ENCODE measurements at regions not wholly inside any gene's neighbourhood (a gene's known extent, or its start where the extent isn't known, plus 50 kb on each side); places are given as distances from the start of the nearest gene placed in this dataset.

DNA sequence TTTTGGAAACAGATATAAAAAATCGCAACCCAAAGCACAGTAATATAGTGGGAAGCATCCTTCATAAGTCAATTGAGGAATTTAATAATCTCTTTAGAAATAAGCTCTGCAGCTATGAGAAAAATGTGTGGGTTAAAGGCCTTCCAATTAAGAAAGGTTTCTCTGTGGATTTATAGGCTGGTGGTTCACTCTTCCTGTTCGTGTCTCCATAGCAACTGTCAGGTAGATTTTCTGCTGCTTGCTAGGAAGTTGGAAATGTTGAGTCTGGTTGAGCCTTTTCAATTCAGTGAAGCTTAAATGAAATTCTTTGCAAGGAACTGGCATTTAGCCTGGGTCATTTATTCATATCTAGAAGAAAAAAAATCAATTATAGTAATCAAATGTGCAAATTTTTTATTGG is 652.8 kb upstream of the CELF2 start:
- DNase-seq: no peak
- Histone ChIP-seq H3K4me3 (no peak overlapping the region), H3K27ac (no peak overlapping the region)

GRCh38 chr10:10365676-10366075 is 652.0 kb upstream of the CELF2 start:
- H3K4me1 ChIP-seq: no peaks in the 10 kb centered on the region
- no peaks in the 10 kb centered on the region for H3K36me3 ChIP-seq
- H3K27me3 ChIP-seq: no peaks in the 10 kb centered on the region
- no peak for DNase-seq
- no peak overlapping the region for H3K4me3 ChIP-seq
- no peaks in the 10 kb centered on the region for H3K9me3 ChIP-seq
- intact Hi-C loops (cut with DNase I): no loop called here
- H3K27ac ChIP-seq: no peak overlapping the region
- TF ChIP-seq, protein P1, sequence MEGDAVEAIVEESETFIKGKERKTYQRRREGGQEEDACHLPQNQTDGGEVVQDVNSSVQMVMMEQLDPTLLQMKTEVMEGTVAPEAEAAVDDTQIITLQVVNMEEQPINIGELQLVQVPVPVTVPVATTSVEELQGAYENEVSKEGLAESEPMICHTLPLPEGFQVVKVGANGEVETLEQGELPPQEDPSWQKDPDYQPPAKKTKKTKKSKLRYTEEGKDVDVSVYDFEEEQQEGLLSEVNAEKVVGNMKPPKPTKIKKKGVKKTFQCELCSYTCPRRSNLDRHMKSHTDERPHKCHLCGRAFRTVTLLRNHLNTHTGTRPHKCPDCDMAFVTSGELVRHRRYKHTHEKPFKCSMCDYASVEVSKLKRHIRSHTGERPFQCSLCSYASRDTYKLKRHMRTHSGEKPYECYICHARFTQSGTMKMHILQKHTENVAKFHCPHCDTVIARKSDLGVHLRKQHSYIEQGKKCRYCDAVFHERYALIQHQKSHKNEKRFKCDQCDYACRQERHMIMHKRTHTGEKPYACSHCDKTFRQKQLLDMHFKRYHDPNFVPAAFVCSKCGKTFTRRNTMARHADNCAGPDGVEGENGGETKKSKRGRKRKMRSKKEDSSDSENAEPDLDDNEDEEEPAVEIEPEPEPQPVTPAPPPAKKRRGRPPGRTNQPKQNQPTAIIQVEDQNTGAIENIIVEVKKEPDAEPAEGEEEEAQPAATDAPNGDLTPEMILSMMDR (IDR thresholded peaks at IDR 0.05): no peak
- TF ChIP-seq POLR2A (IDR thresholded peaks at IDR 0.05): no peak
- WGBS, 2 donors: 72 to 80% methylated on average over 3 of the region's 3 CpGs

More for the DNA sequence above, 652.8 kb upstream of the CELF2 start:
- Histone ChIP-seq H3K36me3 (no peaks in the 10 kb centered on the region), H3K9me3 (no peaks in the 10 kb centered on the region), H3K4me1 (no peaks in the 10 kb centered on the region), H3K27me3 (no peaks in the 10 kb centered on the region)
- intact Hi-C loops (cut with DNase I): no loop called here
- 72 to 78% methylated on average over 2 of the region's 2 CpGs for WGBS, 2 donors
- TF ChIP-seq, protein P1 (IDR thresholded peaks at IDR 0.05): no peak
- TF ChIP-seq POLR2A (IDR thresholded peaks at IDR 0.05): no peak

DNA sequence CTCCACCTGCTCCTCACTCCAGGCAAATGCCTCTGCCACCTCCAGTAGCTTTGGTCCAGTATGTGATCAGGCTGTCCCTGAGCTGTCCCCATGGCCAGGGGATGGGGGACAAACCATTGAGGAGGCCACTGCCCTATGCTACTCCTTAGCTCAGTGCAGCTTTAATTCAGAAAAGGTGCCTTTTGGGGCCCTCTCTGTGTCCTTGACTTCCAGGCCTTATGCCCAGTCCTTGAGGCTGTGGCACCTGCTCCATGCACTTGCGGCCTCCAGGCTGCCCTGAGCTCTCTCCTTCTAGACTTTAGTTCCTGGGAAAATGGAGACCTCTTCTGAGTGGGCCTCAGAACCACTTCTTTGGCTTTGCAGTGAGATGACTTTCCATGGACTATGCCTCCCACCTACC is 650.8 kb upstream of the CELF2 start:
- WGBS, 2 donors: 50% methylated on average over 1 of the region's 1 CpG; no CpG with 5 or more reads in 1 of the 2 donors
- no peak overlapping the region for H3K27ac ChIP-seq
- H3K4me3 ChIP-seq: no peak overlapping the region
- H3K4me1 ChIP-seq: no peaks in the 10 kb centered on the region
- H3K27me3 ChIP-seq: no peaks in the 10 kb centered on the region
- TF ChIP-seq POLR2A (IDR thresholded peaks at IDR 0.05): no peak
- TF ChIP-seq, protein P1 (IDR thresholded peaks at IDR 0.05): no peak
- no peaks in the 10 kb centered on the region for H3K9me3 ChIP-seq
- H3K36me3 ChIP-seq: no peaks in the 10 kb centered on the region
- intact Hi-C loops (cut with DNase I): no loop called here
- no peak for DNase-seq

GRCh38 chr10:10367264-10367663 is 650.4 kb upstream of the CELF2 start:
- Histone ChIP-seq H3K4me1 (no peaks in the 10 kb centered on the region), H3K9me3 (no peaks in the 10 kb centered on the region), H3K4me3 (no peak overlapping the region), H3K27ac (no peak overlapping the region), H3K36me3 (no peaks in the 10 kb centered on the region), H3K27me3 (no peaks in the 10 kb centered on the region)
- intact Hi-C loops (cut with DNase I): no loop called here
- WGBS, 2 donors: 64 to 76% methylated on average over 5 to 6 of the region's 6 CpGs
- DNase-seq: no peak
- TF ChIP-seq, protein P1 (IDR thresholded peaks at IDR 0.05): no peak
- no peak for TF ChIP-seq POLR2A (IDR thresholded peaks at IDR 0.05)

DNA sequence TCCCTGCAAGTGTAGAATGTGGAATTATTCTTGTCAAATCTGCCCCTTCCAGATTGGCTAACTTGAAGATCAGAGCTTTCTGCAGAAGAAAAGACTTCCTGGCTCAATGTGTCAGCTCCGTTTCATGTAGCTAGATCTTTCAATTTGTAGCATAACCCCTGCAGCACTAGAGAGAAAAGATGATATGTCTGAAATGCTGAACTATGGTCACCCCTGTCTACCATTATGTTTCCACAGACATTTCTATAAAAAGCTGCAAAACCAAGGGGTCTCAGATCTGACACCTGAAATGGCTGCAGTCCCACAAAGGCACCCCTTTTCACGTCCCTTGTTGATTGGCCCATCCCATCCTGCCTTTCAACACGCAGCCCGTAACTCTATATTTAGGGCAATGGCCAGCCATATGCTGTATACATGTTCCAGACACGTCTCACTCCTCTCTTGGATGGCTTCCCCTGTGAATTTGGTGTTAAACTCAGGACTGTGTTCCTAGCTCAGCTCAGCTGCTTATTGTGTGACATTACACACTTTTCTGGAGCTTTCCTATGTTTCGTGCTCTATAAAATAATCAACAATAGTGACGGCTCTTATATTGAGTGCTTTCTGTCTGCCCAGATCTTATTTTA is 648.6 kb upstream of the CELF2 start:
- no peaks in the 10 kb centered on the region for H3K4me1 ChIP-seq
- H3K36me3 ChIP-seq: no peaks in the 10 kb centered on the region
- H3K4me3 ChIP-seq: no peak overlapping the region
- H3K27ac ChIP-seq: no peak overlapping the region
- no peak for DNase-seq
- no peak for TF ChIP-seq POLR2A (IDR thresholded peaks at IDR 0.05)
- TF ChIP-seq, protein P1 (IDR thresholded peaks at IDR 0.05): no peak
- intact Hi-C loops (cut with DNase I): no loop called here
- H3K9me3 ChIP-seq: no peaks in the 10 kb centered on the region
- 80 to 89% methylated on average over 7 of the region's 7 CpGs for WGBS, 2 donors
- H3K27me3 ChIP-seq: no peaks in the 10 kb centered on the region

Data from esophagus squamous epithelium (tissue), 5 donors.